SK-N-SH (cell line): ENCODE measurements at regions not wholly inside any gene's neighbourhood (a gene's known extent, or its start where the extent isn't known, plus 50 kb on each side); places are given as distances from the start of the nearest gene placed in this dataset.

Experiments
- CTCF ChIA-PET: fragments of 300-600, 350-600 bp; formaldehyde crosslinking; extraction: SDS; loops from one replicate; lab custom pipeline; 2021; lab: Yijun Ruan, JAX
- POLR2A ChIA-PET: fragments of 350-600 bp; sonication (Branson Sonifier 250); formaldehyde crosslinking; extraction: SDS; loops from one replicate; lab custom pipeline; 2020; ENCODE audit warnings: antibody characterized with exemption, inconsistent platforms; lab: Yijun Ruan, JAX
- DNase-seq: peaks from one replicate; pipeline ENCODE4 v3.0.0; 2012
- H2AFZ ChIP-seq: fragments of 200-600 bp; sonication (generic); 2 replicates; pipeline ENCODE4 v1.8.1; 2016; ENCODE audit warnings: antibody characterized with exemption, mild to moderate bottlenecking, low read depth
- H3F3A ChIP-seq: fragments of 200-600 bp; sonication (generic); replicated peaks from 2 replicates; pipeline ENCODE3; 2016; ENCODE audit warnings: antibody characterized with exemption, mild to moderate bottlenecking; ENCODE audit not compliant: insufficient read depth
- H3K27ac ChIP-seq, 2 experiments: fragments of 200-500 bp in 1 of 2; fragments of 200-600 bp in 1 of 2; sonication (Bioruptor generic) in 1 of 2; sonication (generic), shearing (Covaris generic) in 1 of 2; 2 replicates each; pipeline versions ENCODE4 v1.5.1 to v1.6.1; 2014 to 2016; ENCODE audit warnings: low read depth in 2 of 2, inconsistent platforms in 1 of 2, low read length in 1 of 2, mild to moderate bottlenecking in 1 of 2, mixed read lengths in 1 of 2
- H3K27me3 ChIP-seq: fragments of 200-600 bp; sonication (generic), shearing (Covaris generic); 2 replicates; pipeline ENCODE4 v1.6.1; 2016; ENCODE audit warnings: mixed run types; ENCODE audit not compliant: insufficient read depth
- H3K36me3 ChIP-seq, 2 experiments: fragments of 200-500 bp in 1 of 2; fragments of 200-600 bp in 1 of 2; sonication (Bioruptor generic) in 1 of 2; sonication (generic) in 1 of 2; replicated peaks in 1 of 2; 2 replicates each; pipeline versions ENCODE3 to v1.5.1; 2014 to 2016; ENCODE audit warnings: low read length in 1 of 2, mild to moderate bottlenecking in 1 of 2; ENCODE audit not compliant: insufficient read depth in 2 of 2, control insufficient read depth in 1 of 2
- H3K4me1 ChIP-seq, 2 experiments: fragments of 200-500 bp in 1 of 2; fragments of 200-600 bp in 1 of 2; sonication (Bioruptor generic) in 1 of 2; sonication (generic), shearing (Covaris generic) in 1 of 2; 2 replicates each; pipeline versions ENCODE4 v1.5.1 to v1.6.1; 2014 to 2016; ENCODE audit warnings: low read depth in 1 of 2, low read length in 1 of 2, mixed run types in 1 of 2; ENCODE audit not compliant: insufficient read depth in 2 of 2, control insufficient read depth in 1 of 2
- H3K4me2 ChIP-seq: fragments of 200-600 bp; sonication (generic), shearing (Covaris generic); 2 replicates; pipeline ENCODE4 v1.6.1; 2017; ENCODE audit warnings: mixed run types
- H3K4me3 ChIP-seq, 2 experiments: fragments of 200-500 bp in 1 of 2; fragments of 200-600 bp in 1 of 2; sonication (Bioruptor generic) in 1 of 2; sonication (generic), shearing (Covaris generic) in 1 of 2; 2 replicates each; pipeline versions ENCODE4 v1.5.1 to v1.8.1; 2014 to 2016; ENCODE audit warnings: low read depth in 2 of 2, inconsistent platforms in 1 of 2, low read length in 1 of 2, mild to moderate bottlenecking in 1 of 2, mixed read lengths in 1 of 2, moderate library complexity in 1 of 2
- H3K79me2 ChIP-seq: fragments of 200-600 bp; sonication (generic); 2 replicates; pipeline ENCODE4 v1.8.1; 2017; ENCODE audit warnings: mild to moderate bottlenecking; ENCODE audit not compliant: insufficient read depth
- H3K9ac ChIP-seq: fragments of 200-600 bp; sonication (generic); 2 replicates; pipeline ENCODE4 v1.6.1; 2017; ENCODE audit warnings: mixed run types
- H3K9me2 ChIP-seq: fragments of 200-600 bp; sonication (generic); 2 replicates; pipeline ENCODE4 v1.6.1; 2017; ENCODE audit warnings: mixed run types
- H3K9me3 ChIP-seq: fragments of 200-600 bp; sonication (generic); 2 replicates; pipeline ENCODE4 v1.6.1; 2017; ENCODE audit warnings: mixed run types, mild to moderate bottlenecking, moderate library complexity
- H4K20me1 ChIP-seq: fragments of 200-600 bp; sonication (generic); 2 replicates; pipeline ENCODE4 v1.6.1; 2017; ENCODE audit warnings: mild to moderate bottlenecking, mixed run types; ENCODE audit not compliant: insufficient read depth
- CHD2 ChIP-seq: fragments of 150-350 bp; IDR thresholded peaks from 2 replicates; pipeline ENCODE4 v1.6.1; 2018; ENCODE audit warnings: low read length; ENCODE audit not compliant: partially characterized antibody
- EP300 ChIP-seq, 2 experiments: IDR thresholded peaks; 2 replicates each; pipeline versions ENCODE4 v1.4.0 to v1.6.1; 2012; ENCODE audit warnings: borderline replicate concordance in 1 of 2, low read depth in 1 of 2, low read length in 1 of 2
- FOSL2 ChIP-seq: IDR thresholded peaks from 2 replicates; pipeline ENCODE4 v1.4.0; 2012; ENCODE audit warnings: low read depth, mild to moderate bottlenecking, moderate library complexity, borderline replicate concordance
- GATA2 ChIP-seq: sonication (generic); formaldehyde crosslinking; IDR thresholded peaks from 2 replicates; pipeline ENCODE4 v1.5.0; 2020; ENCODE audit warnings: mild to moderate bottlenecking, missing genetic modification reagents
- NFIC ChIP-seq: IDR thresholded peaks from 2 replicates; pipeline ENCODE4 v1.4.0; 2012; ENCODE audit warnings: borderline replicate concordance
- POLR2AphosphoS5 ChIP-seq: IDR thresholded peaks from 2 replicates; pipeline ENCODE4 v1.6.1; 2012; ENCODE audit warnings: low read depth, low read length
- RCOR1 ChIP-seq: fragments of 150-350 bp; IDR thresholded peaks from 2 replicates; pipeline ENCODE4 v1.6.1; 2017; ENCODE audit warnings: antibody characterized with exemption, low read length
- RFX5 ChIP-seq: IDR thresholded peaks from 2 replicates; pipeline ENCODE4 v1.6.1; 2012; ENCODE audit warnings: mild to moderate bottlenecking, improper control_type of control experiment, low read length
- RXRA ChIP-seq: IDR thresholded peaks from 2 replicates; pipeline ENCODE4 v1.4.0; 2012; ENCODE audit warnings: low read depth, mild to moderate bottlenecking, borderline replicate concordance
- SIN3A ChIP-seq: IDR thresholded peaks from 2 replicates; pipeline ENCODE4 v1.6.1; 2012; ENCODE audit warnings: low read depth, mild to moderate bottlenecking, low read length, moderate library complexity, borderline replicate concordance
- TAF1 ChIP-seq: IDR thresholded peaks from 2 replicates; pipeline ENCODE4 v1.6.1; 2012; ENCODE audit warnings: low read depth, mild to moderate bottlenecking, low read length, moderate library complexity, borderline replicate concordance
- TCF12 ChIP-seq: IDR thresholded peaks from 2 replicates; pipeline ENCODE4 v1.4.0; 2012
- TEAD4 ChIP-seq: IDR thresholded peaks from 2 replicates; pipeline ENCODE4 v1.4.0; 2012; ENCODE audit warnings: mild to moderate bottlenecking, borderline replicate concordance; ENCODE audit not compliant: insufficient read depth
- YY1 ChIP-seq: IDR thresholded peaks from 2 replicates; pipeline ENCODE4 v1.4.0; 2012; ENCODE audit warnings: low read depth, mild to moderate bottlenecking
- WGBS: methylation state at CpG from one replicate; pipeline ENCODE4 v1.1.6; 2017; ENCODE audit warnings: low lambda C conversion rate; 5-methylcytosine and 5-hydroxymethylcytosine counted together
- TF ChIP-seq, protein P1 (sequence below): fragments of 150-350 bp; IDR thresholded peaks from 2 replicates; pipeline ENCODE4 v1.6.1; 2016; ENCODE audit warnings: mild to moderate bottlenecking, low read depth, low read length
- TF ChIP-seq, protein P2 (sequence below): IDR thresholded peaks from 2 replicates; pipeline ENCODE4 v1.4.0; 2012; ENCODE audit warnings: low read depth, borderline replicate concordance
- TF ChIP-seq, protein P3 (sequence below): IDR thresholded peaks from 2 replicates; pipeline ENCODE4; 2012
- TF ChIP-seq, protein P4 (sequence below): fragments of 150-350 bp; IDR thresholded peaks from 2 replicates; pipeline ENCODE4 v1.6.1; 2017; ENCODE audit warnings: antibody characterized with exemption, low read length, low read depth, borderline replicate concordance

DNA sequence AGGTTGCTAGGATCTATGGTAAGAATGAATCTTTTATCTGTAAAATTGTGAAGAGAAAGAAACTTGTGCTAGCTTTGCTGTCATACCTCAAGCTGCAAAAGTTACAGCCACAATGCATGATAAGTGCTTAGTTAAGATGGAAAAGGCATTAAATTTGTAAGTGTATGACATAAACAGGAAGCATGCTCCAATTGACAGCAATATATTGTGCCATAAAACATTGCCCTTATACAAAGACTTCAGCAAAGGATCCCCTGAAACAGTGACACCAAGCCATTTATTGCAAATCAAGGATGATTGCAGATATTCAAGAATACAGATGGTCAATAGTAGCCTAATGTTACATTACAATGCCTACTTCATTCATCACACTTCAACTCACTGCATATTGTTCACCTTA is 283.1 kb downstream of the CPS1 start (continued):
- TF ChIP-seq, protein P1, sequence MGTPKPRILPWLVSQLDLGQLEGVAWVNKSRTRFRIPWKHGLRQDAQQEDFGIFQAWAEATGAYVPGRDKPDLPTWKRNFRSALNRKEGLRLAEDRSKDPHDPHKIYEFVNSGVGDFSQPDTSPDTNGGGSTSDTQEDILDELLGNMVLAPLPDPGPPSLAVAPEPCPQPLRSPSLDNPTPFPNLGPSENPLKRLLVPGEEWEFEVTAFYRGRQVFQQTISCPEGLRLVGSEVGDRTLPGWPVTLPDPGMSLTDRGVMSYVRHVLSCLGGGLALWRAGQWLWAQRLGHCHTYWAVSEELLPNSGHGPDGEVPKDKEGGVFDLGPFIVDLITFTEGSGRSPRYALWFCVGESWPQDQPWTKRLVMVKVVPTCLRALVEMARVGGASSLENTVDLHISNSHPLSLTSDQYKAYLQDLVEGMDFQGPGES, result no peak
- no peak for TF ChIP-seq TCF12
- TF ChIP-seq RXRA, result no peak
- no peak for TF ChIP-seq RCOR1
- no peak for TF ChIP-seq CHD2
- TF ChIP-seq TEAD4, result no peak
- TF ChIP-seq, protein P2, sequence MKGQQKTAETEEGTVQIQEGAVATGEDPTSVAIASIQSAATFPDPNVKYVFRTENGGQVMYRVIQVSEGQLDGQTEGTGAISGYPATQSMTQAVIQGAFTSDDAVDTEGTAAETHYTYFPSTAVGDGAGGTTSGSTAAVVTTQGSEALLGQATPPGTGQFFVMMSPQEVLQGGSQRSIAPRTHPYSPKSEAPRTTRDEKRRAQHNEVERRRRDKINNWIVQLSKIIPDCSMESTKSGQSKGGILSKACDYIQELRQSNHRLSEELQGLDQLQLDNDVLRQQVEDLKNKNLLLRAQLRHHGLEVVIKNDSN, result no peak
- TF ChIP-seq EP300 (IDR thresholded peaks at IDR 0.05; ENCODE audit: borderline replicate concordance in 1 of 2, low read depth in 1 of 2, low read length in 1 of 2), result no peak
- TF ChIP-seq FOSL2, result no peak

DNA sequence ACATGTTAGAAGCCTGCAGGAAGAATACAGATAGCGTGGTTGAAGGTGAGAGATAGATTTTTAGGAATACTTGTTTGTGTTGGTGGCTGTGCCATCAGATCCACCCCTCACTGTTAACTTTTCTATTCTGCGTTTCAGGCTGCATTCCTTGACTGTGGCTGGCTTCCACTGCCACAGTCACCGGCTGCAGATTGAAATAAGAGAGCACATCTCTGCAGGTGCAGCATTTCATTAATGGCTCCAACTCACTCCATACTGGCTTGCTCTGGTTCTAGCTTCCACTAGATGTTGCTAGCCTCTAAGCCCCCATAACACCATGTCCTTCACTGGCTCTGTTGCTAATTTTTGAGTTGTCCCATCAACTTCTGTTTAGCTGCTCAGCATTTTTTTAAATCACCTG is 286.5 kb downstream of the CPS1 start:
- Histone ChIP-seq H3F3A (no peaks in the 10 kb centered on the region), H3K9me3 (no peaks in the 10 kb centered on the region), H3K4me2 (no peak overlapping the region), H3K27ac (no peak overlapping the region), H3K4me1 (no peaks in the 10 kb centered on the region), H2AFZ (no peak overlapping the region), H3K9ac (no peak overlapping the region), H3K79me2 (no peaks in the 10 kb centered on the region), H3K9me2 (no peaks in the 10 kb centered on the region), H3K27me3 (no peaks in the 10 kb centered on the region), H3K36me3 (no peaks in the 10 kb centered on the region), H4K20me1 (no peaks in the 10 kb centered on the region), H3K4me3 (no peak overlapping the region)
- WGBS, result 51% methylated on average over 3 of the region's 3 CpGs
- ChIA-PET CTCF (no interaction called here), POLR2A (no interaction called here)
- DNase-seq, result no peak
- TF ChIP-seq, protein P3, sequence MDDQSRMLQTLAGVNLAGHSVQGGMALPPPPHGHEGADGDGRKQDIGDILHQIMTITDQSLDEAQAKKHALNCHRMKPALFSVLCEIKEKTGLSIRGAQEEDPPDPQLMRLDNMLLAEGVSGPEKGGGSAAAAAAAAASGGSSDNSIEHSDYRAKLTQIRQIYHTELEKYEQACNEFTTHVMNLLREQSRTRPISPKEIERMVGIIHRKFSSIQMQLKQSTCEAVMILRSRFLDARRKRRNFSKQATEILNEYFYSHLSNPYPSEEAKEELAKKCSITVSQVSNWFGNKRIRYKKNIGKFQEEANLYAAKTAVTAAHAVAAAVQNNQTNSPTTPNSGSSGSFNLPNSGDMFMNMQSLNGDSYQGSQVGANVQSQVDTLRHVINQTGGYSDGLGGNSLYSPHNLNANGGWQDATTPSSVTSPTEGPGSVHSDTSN, result no peak
- no peak for TF ChIP-seq TAF1
- TF ChIP-seq NFIC, result no peak
- no peak for TF ChIP-seq GATA2 (CRISPR knock-in tag)
- no peak for TF ChIP-seq SIN3A
- no peak for TF ChIP-seq RFX5
- TF ChIP-seq YY1, result no peak
- TF ChIP-seq, protein P4, sequence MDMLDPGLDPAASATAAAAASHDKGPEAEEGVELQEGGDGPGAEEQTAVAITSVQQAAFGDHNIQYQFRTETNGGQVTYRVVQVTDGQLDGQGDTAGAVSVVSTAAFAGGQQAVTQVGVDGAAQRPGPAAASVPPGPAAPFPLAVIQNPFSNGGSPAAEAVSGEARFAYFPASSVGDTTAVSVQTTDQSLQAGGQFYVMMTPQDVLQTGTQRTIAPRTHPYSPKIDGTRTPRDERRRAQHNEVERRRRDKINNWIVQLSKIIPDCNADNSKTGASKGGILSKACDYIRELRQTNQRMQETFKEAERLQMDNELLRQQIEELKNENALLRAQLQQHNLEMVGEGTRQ, result no peak
- TF ChIP-seq RXRA, result no peak
- TF ChIP-seq, protein P2, result no peak
- TF ChIP-seq, protein P1, result no peak
- TF ChIP-seq POLR2AphosphoS5, result no peak
- no peak for TF ChIP-seq TEAD4
- TF ChIP-seq TCF12, result no peak
- TF ChIP-seq EP300 (IDR thresholded peaks at IDR 0.05; ENCODE audit: borderline replicate concordance in 1 of 2, low read depth in 1 of 2, low read length in 1 of 2), result no peak
